NCI-H2107 treated with DMSO at 0.1 percent for 48 hours (cell line): ENCODE measurements at regions not wholly inside any gene's neighbourhood (a gene's known extent, or its start where the extent isn't known, plus 50 kb on each side); places are given as distances from the start of the nearest gene placed in this dataset.
"Not testable (repeated sequence)": the region's sequence is repeated elsewhere in the genome, so short reads cannot be mapped to it uniquely, and the experiment has no call there.

Experiments used
- DNase-seq: peaks from one replicate; lab custom pipeline; 2025; ENCODE audit not compliant: unreplicated experiment; lab: John Stamatoyannopoulos, UW

- DNase-seq = peak; percentile 9
Observed at GRCh38 chr16:52976539-52977167, 76.0 kb downstream of the CHD9NB start.

- no peak for DNase-seq
Observed at GRCh38 chr16:52967744-52968143, 85.0 kb downstream of the CHD9NB start.

DNA sequence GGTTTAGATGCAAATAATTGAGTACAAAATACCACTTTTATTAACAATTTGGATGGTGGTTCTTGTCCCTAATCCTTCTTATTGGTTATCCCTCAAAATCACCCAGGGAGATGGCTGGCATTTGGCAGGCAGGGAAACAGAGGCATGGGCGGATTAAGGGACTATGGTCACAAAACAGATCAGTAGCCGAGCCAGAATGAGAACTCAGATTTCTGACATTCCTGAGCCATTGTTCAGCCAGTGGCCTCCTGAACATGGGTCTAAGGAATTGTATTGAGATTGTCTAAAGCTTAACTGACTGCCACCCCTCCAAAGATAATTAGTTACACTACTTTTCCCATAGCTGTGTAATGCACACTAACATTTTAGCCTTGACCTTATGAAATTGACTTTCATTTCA lies 88.4 kb downstream of the CHD9NB start:
- DNase-seq = no peak

- DNase-seq = no peak
Observed at GRCh38 chr16:52963855-52964242, 88.8 kb downstream of the CHD9NB start.

GRCh38 chr16:52963212-52963854 lies 89.4 kb downstream of the CHD9NB start:
- DNase-seq = no peak

DNA sequence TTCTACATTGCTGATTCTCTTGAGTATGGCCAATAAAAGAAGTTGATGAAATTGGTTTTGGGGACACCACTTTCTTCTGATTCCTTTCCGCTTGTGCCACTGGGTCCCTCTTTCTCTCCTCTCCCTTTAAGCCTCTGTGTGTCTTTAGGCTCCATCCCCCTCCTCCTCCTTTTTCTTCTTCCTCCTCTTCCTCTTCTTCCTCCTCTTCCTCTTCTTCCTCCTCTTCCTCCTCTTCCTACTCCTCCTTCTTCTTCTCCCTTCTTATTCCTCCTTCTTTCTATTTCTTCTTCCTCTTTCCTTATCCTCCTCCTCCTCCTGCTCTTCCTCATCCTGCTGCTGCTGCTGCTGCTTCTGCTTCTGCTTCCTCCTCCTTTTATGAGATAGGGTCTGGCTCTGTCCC lies 93.7 kb downstream of the CHD9NB start:
- DNase-seq = no peak

DNA sequence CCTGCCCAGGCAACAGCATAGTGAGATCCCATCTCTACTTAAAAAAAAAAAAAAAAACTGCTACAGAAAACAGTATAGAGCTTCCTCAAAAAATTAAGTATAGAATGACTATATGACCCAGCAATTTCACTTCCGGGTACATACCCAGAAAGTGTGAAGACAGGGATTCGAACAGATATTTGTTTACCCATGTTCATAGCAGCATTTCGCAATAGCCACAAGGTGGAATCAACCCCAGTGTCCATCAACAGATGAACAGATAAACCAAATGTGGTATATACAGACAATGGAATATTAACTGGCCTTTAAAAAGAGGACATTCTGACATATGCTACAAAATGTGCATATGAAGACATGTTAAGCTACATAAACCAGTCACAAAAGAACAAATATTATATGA lies 95.5 kb downstream of the CHD9NB start:
- DNase-seq = no peak

DNA sequence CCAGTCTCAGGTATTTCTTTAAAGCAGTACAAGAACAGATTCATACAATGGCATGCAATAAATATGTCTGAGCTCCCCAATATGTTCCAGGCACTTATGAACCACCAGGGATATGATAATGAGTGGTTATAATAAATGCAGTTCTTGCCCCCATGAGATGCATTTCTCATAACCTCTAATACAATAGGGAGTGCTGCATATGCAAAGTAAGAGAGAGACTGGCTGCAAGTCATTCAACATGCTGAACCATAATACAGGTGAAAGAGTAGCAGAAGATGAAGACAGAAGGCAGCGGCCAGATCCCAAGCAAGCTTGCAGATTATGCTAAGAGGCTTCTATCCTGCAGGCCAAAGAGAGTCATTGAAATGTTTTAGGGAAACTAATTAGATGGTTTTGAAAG lies 96.7 kb downstream of the CHD9NB start:
- DNase-seq = no peak

DNA sequence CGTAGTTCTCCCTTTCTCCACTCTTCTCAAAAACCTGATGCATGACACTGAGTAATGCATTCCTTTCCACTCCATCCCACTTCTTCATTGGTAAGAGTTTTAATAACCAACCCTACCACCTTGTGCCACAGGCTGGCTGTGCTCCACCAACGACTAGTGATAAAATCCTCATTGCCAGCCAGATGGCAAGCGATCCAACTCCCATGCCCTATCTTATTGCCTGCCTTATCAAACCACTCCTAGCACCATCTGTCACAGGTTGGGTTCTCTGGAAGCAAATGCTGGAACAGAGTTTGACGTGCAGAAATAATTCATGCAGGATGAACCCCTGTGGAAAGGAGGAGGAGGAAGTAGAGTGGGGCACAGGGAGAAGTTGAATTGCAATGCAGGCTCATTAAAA lies 99.5 kb downstream of the CHD9NB start:
- DNase-seq = no peak

DNA sequence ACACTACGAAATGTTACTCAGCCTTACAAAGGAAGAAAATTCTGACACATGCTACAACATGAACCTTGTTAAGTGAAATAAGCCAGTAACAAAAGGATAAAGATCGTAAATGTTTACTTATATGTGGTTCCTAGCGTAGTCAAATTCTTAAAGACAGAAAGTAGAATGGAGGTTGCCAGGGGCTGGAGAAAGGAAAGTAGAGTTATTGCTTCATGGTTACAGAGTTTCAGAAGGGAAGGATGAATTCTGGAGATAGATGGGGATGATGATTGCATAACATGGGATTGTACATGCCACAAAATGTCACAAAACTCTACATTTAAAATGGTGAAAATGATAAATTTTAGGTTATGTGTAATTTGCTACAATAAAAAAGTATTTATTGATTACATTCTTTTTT lies 103.8 kb downstream of the CHD9NB start:
- DNase-seq = no peak

- DNase-seq = no peak
Observed at GRCh38 chr16:52932321-52932720, 120.4 kb downstream of the CHD9NB start.

- DNase-seq = no peak
Observed at GRCh38 chr16:52929478-52930400, 123.0 kb downstream of the CHD9NB start.

DNA sequence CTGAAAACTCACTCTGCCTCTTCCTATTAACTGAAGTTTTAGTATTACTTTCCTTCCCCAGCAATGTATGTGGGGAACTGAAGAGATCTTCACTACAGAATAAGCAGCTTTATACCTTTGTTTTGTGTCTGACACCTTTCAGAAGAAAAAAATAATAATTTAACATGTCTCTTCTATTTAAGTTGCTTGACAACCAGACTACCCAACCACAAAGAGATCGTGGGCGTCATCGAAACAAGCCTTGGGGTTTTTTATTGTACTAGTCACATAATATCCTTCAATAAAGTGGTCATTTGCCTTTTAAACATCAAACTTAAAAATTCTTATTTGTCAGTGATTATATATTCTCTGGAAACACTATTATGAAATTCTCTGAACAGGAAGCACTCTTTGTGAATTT lies 123.7 kb downstream of the CHD9NB start:
- DNase-seq = no peak

GRCh38 chr16:52925143-52925542 lies 127.6 kb downstream of the CHD9NB start:
- DNase-seq = no peak

DNA sequence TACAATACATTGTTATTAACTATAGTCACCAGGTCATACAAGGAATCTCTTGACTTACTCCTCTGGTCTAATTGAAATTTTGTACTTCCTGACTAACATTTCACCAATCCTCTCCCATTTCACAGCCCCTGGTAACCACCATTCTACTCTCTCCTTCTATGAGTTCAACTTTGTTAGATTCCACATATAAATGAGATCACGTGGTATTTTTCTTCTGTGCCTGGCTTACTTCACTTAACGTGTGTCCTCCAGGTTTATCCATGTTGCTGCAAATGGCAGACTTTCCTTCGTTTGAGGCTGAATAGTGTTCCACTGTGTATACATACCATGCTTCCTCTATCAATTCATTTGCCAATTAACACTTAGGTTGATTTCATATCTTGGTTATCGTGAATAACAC lies 128.5 kb downstream of the CHD9NB start:
- no peak for DNase-seq

DNA sequence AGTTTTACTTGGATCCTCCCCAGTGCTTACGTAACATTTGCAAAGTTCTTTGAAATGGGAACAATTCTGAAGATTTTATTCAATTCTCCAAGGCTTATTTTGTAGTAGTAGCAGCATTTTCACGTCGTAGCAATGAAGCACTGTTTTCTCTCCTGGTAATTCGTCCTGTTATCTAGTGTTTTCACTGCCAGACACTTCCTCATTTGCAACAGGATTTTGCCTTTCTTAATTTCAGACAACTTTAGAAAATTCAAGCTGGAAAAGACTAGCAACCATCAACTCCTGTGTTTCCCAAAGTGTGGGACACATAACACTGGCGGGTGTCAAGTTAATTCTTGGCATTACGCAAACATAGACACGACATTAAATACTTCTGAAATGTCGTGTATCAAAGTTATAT lies 131.6 kb downstream of the CHD9NB start:
- no peak for DNase-seq

DNA sequence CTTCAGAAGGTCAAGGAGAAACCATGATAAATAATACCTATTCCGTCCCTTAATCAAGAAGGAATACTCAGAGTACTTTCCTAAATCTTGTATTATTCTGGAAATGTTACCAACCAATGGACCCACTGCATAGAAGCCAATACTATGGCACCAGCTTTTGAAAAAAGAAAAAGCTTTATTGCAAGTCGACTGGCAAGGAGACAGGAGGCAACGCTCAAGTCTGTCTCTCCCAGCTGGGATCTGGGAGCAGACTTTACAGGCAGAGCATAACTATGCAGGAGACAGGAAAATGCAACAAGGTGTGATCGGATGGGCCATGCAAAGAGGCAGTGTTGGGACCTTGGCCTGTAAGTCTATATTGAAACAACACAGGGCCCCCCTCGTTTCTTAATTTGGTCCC lies 132.4 kb downstream of the CHD9NB start:
- no peak for DNase-seq

- DNase-seq = no peak
Observed at GRCh38 chr16:52914428-52914827, 138.3 kb downstream of the CHD9NB start.

GRCh38 chr16:52912565-52913173 lies 140.0 kb downstream of the CHD9NB start:
- peak; percentile 66 for DNase-seq

GRCh38 chr16:52908057-52908456 lies 144.6 kb downstream of the CHD9NB start:
- not testable (repeated sequence) for DNase-seq

- no peak for DNase-seq
Observed at GRCh38 chr16:52906281-52906680, 146.4 kb downstream of the CHD9NB start.
